Heart right ventricle (tissue), 16 donors: ENCODE measurements at regions not wholly inside any gene's neighbourhood (a gene's known extent, or its start where the extent isn't known, plus 50 kb on each side); places are given as distances from the start of the nearest gene placed in this dataset.
"Not testable (repeated sequence)": the region's sequence is repeated elsewhere in the genome, so short reads cannot be mapped to it uniquely, and the experiment has no call there.

Experiments used
- ATAC-seq, 8 donors: fragments of 200-7000 bp; cut with Tn5 transposase; one replicate each; pipeline ENCODE4 v1.9.1; 2020; ENCODE audit warnings: mild to moderate bottlenecking in 8 of 8, moderate library complexity in 8 of 8, moderate number of reproducible peaks in 1 of 8
- DNase-seq, 2 donors: peaks; one replicate each; pipeline ENCODE4 v3.0.0-alpha.2; 2020
- H3K27ac ChIP-seq, 10 donors: fragments of 200-600 bp; sonication (generic) in 2 of 10; one replicate each; pipeline versions ENCODE4 v1.5.0 to v1.8.0; 2020 to 2022; ENCODE audit warnings: mild to moderate bottlenecking in 3 of 10
- H3K27me3 ChIP-seq, 7 donors: fragments of 200-600 bp; one replicate each; pipeline ENCODE4 v1.8.0; 2021 to 2022; ENCODE audit warnings: mild to moderate bottlenecking in 2 of 7
- H3K36me3 ChIP-seq, 9 donors: fragments of 200-600 bp; sonication (generic) in 1 of 9; one replicate each; pipeline versions ENCODE4 v1.5.0 to v1.8.0; 2020 to 2022; ENCODE audit warnings: mild to moderate bottlenecking in 2 of 9
- H3K4me1 ChIP-seq, 9 donors: fragments of 200-600 bp; sonication (generic) in 1 of 9; one replicate each; pipeline versions ENCODE4 v1.5.0 to v1.8.0; 2020 to 2022; ENCODE audit warnings: mild to moderate bottlenecking in 4 of 9
- H3K4me3 ChIP-seq, 10 donors: fragments of 200-600 bp; sonication (generic) in 2 of 10; one replicate each; pipeline versions ENCODE4 v1.5.0 to v1.8.0; 2020 to 2022; ENCODE audit warnings: mild to moderate bottlenecking in 7 of 10, moderate library complexity in 2 of 10
- H3K9me3 ChIP-seq, 11 donors: fragments of 200-600 bp in 10 of 11; sonication (generic) in 2 of 11; one replicate each; pipeline versions ENCODE4 v1.5.0 to v1.8.0; 2013 to 2022; ENCODE audit warnings: mild to moderate bottlenecking in 2 of 11, control low read depth in 1 of 11, moderate library complexity in 1 of 11
- CTCF ChIP-seq, 9 donors: fragments of 200-600 bp; sonication (generic) in 2 of 9; IDR thresholded peaks; one replicate each; pipeline versions ENCODE4 v1.5.0 to v1.8.0; 2021 to 2022; ENCODE audit warnings: antibody characterized with exemption in 9 of 9, mild to moderate bottlenecking in 5 of 9, moderate library complexity in 1 of 9
- WGBS, 2 donors: extraction: QIAGEN DNeasy Blood & Tissue Kit; methylation state at CpG; one replicate each; pipeline ENCODE4 v1.1.7; 2013; ENCODE audit warnings: inconsistent platforms in 1 of 2; 5-methylcytosine and 5-hydroxymethylcytosine counted together
- intact Hi-C, 10 donors: fragments of 100-400 bp; cut with DNase I; formaldehyde crosslinking; loops; one replicate each; pipeline versions ENCODE4 v1.11.1 to v1.14.2; 2022
- donor health status: Arrhythmogenic right ventricular cardiomyopathy.
- donor health status: ischemic (EF 13 %, LVEDD 7.1; RV severe dilation, severe dysfunction).
- donor health status: healthy with polysubstance abuse.
- donor health status: DM: no; HTN: yes; CAD: no.
- donor health status: DM: no; HTN: no; CAD: no.
- donor health status: ischemic (EF 25% LVEDD 6.9; RV normal size, moderate dysfunction).
- donor health status: ischemic (EF 25% LVEDD 5.7; RV mildly dilated, moderate dysfunction).
- donor health status: healthy.
- donor health status: DM: yes; HTN: yes; CAD: no.
- donor health status: Ischemic cardiomyopathy.
- donor health status: ischemic (EF 35%, LVEDD 5.7; RV mildly dilated, moderate dysfunction).
- donor health status: nonischemic (EF 11% LVEDD 7.7; RV severe dilation, severe dysfunction).
- donor health status: DM: yes; HTN: yes; CAD: no.
- donor health status: PGD.
- donor health status: ischemic (EF 29% LVEDD 5.4; RV normal size, mild dysfunction).
- donor health status: nonischemic (EF 23%, LVEDD 6.1; RV moderate dilation, normal function).

- Histone ChIP-seq H3K4me1 (no peaks in the 10 kb centered on the region), H3K36me3 (no peaks in the 10 kb centered on the region), H3K9me3 (no peaks in the 10 kb centered on the region), H3K4me3 (no peak overlapping the region), H3K27ac (no peak overlapping the region), H3K27me3 (peaks cover 0 to 5% (median 0%) of the 10 kb centered on the region in 7 donors)
- DNase-seq (no peak), ATAC-seq (no peak)
- 93 to 94% methylated on average over 1 of the region's 1 CpG for WGBS, 2 donors
- intact Hi-C loops: no loop called here
- no peak for TF ChIP-seq CTCF (IDR thresholded peaks at IDR 0.05)
Measured at GRCh38 chr10:107540981-107541380, 376.5 kb upstream of the SORCS1 start.

- Histone ChIP-seq H3K4me3 (no peak overlapping the region), H3K9me3 (no peaks in the 10 kb centered on the region), H3K36me3 (no peaks in the 10 kb centered on the region), H3K4me1 (no peaks in the 10 kb centered on the region), H3K27me3 (no peaks in the 10 kb centered on the region), H3K27ac (no peak overlapping the region)
- intact Hi-C loops: no loop called here
- ATAC-seq: no peak
- WGBS, 2 donors: 69 to 71% methylated on average over 2 of the region's 2 CpGs
- no peak for DNase-seq
- TF ChIP-seq CTCF (IDR thresholded peaks at IDR 0.05): no peak
Measured at GRCh38 chr10:107529350-107529749, 364.8 kb upstream of the SORCS1 start.

DNA sequence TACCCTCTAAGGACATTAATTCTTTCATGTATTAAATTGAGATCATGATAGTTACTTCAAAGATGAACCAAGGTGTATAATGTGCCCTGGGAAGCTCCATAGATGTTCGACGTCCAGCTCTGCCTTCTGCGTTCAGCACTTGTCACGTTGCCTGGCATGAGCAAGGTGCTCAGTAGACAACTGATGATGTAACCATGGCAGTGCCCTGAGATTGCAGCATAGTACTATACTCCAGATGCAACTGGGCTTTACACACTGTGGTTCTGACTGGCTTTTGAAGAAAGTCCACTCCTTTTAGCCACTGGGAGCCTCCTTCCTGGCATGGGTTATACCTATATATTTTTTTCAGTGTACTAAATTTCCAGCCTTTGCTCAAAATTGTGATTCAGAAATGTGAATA lies 355.8 kb upstream of the SORCS1 start:
- intact Hi-C loops: no loop called here
- no peaks in the 10 kb centered on the region for H3K9me3 ChIP-seq
- H3K27me3 ChIP-seq: no peaks in the 10 kb centered on the region
- H3K4me3 ChIP-seq: no peak overlapping the region
- ATAC-seq (no peak), DNase-seq (no peak)
- 85 to 88% methylated on average over 4 of the region's 4 CpGs for WGBS, 2 donors
- no peak overlapping the region for H3K27ac ChIP-seq
- no peaks in the 10 kb centered on the region for H3K36me3 ChIP-seq
- no peaks in the 10 kb centered on the region for H3K4me1 ChIP-seq
- TF ChIP-seq CTCF (IDR thresholded peaks at IDR 0.05): no peak

DNA sequence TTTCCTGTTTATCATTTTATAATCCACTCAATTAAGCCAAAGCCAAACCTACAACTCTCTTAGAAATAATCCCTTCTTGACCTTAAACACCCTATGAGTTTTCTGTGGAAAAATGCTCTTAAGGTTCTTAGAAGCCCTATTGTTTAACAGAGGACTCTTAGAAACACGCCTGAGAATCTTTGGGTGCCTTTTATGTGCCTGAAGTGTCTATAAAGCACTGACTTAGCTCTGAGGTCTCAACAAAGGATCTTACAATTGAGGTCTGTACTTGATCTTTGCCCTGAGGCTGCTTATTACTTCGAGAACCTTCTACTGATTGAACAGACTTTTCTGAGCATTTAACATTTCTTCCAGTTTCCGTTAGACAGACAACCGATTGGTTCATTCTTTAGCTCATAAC lies 353.3 kb upstream of the SORCS1 start:
- intact Hi-C loops: no loop called here
- Histone ChIP-seq H3K4me1 (no peaks in the 10 kb centered on the region), H3K27me3 (no peaks in the 10 kb centered on the region), H3K9me3 (peaks cover 0 to 2% (median 0%) of the 10 kb centered on the region in 11 donors), H3K4me3 (no peak overlapping the region), H3K36me3 (no peaks in the 10 kb centered on the region), H3K27ac (no peak overlapping the region)
- ATAC-seq: no peak
- no peak for TF ChIP-seq CTCF (IDR thresholded peaks at IDR 0.05)
- WGBS, 2 donors: 80 to 81% methylated on average over 4 of the region's 4 CpGs
- no peak for DNase-seq

DNA sequence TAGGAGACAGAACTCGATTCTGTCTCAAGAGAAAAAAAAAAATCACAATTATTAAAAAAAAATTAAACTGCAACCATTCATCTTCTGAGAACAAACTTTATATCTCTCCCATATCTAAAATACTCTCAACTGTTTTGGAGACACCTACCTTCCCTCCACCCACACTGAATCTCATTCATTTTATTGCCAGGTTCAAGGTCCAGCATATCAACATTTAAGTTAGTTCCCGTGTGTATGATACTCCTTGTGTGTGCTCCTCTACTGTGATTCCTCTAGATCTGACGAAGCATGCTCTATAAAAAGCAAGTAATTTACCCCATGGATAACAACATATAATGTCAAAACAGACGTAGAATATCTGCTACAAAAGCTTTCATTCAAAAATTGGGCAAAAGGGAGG lies 351.8 kb upstream of the SORCS1 start:
- Histone ChIP-seq H3K27ac (no peak overlapping the region), H3K4me1 (no peaks in the 10 kb centered on the region), H3K4me3 (no peak overlapping the region), H3K9me3 (peaks cover 0 to 2% (median 0%) of the 10 kb centered on the region in 11 donors), H3K27me3 (no peaks in the 10 kb centered on the region), H3K36me3 (no peaks in the 10 kb centered on the region)
- ATAC-seq (no peak), DNase-seq (no peak)
- no peak for TF ChIP-seq CTCF (IDR thresholded peaks at IDR 0.05)
- WGBS, 2 donors: 70 to 72% methylated on average over 4 of the region's 4 CpGs
- intact Hi-C loops: no loop called here

GRCh38 chr10:107504011-107504410 lies 339.5 kb upstream of the SORCS1 start:
- 42 to 62% methylated on average over 1 of the region's 1 CpG for WGBS, 2 donors
- H3K4me1 ChIP-seq, ATAC-seq, DNase-seq, intact Hi-C loops, H3K4me3 ChIP-seq, H3K36me3 ChIP-seq, H3K27ac ChIP-seq, H3K27me3 ChIP-seq: not testable (repeated sequence)
- H3K9me3 ChIP-seq: peaks cover 0 to 15% (median 0%) of the 10 kb centered on the region in 11 donors
